Neutrophil (primary cell): ENCODE measurements at regions not wholly inside any gene's neighbourhood (a gene's known extent, or its start where the extent isn't known, plus 50 kb on each side); places are given as distances from the start of the nearest gene placed in this dataset.

Experiments used
- H3K27ac ChIP-seq: fragments of 200-600 bp; sonication (generic); 2 replicates; pipeline ENCODE4 v1.5.1; 2016; ENCODE audit warnings: mild to moderate bottlenecking, moderate library complexity
- H3K27me3 ChIP-seq: fragments of 200-600 bp; sonication (generic); 2 replicates; pipeline ENCODE4 v1.6.0; 2016; ENCODE audit warnings: mild to moderate bottlenecking
- H3K36me3 ChIP-seq: fragments of 200-600 bp; sonication (generic); 2 replicates; pipeline ENCODE4 v1.5.1; 2017
- H3K4me1 ChIP-seq, 2 experiments: fragments of 200-600 bp in 1 of 2; sonication (generic) in 1 of 2; 1 replicate in 1 of 2; 2 replicates in 1 of 2; pipeline versions ENCODE4 v1.5.1 to v1.6.1; 2013 to 2016; ENCODE audit warnings: low read depth in 1 of 2, low read length in 1 of 2, mild to moderate bottlenecking in 1 of 2, moderate library complexity in 1 of 2; ENCODE audit not compliant: control insufficient read depth in 1 of 2, insufficient read depth in 1 of 2
- H3K4me3 ChIP-seq, 2 experiments: fragments of 200-600 bp in 1 of 2; sonication (generic) in 1 of 2; 1 replicate in 1 of 2; 2 replicates in 1 of 2; pipeline ENCODE4 v1.5.1; 2013 to 2016; ENCODE audit warnings: low read depth in 1 of 2, low read length in 1 of 2, mild to moderate bottlenecking in 1 of 2, moderate library complexity in 1 of 2
- H3K9me3 ChIP-seq: fragments of 200-600 bp; sonication (generic); 2 replicates; pipeline ENCODE4 v1.5.1; 2016
- TF ChIP-seq, protein P1 (sequence below): fragments of 200-600 bp; sonication (generic); IDR thresholded peaks from 2 replicates; pipeline ENCODE4 v1.5.1; 2016; ENCODE audit warnings: antibody characterized with exemption

DNA sequence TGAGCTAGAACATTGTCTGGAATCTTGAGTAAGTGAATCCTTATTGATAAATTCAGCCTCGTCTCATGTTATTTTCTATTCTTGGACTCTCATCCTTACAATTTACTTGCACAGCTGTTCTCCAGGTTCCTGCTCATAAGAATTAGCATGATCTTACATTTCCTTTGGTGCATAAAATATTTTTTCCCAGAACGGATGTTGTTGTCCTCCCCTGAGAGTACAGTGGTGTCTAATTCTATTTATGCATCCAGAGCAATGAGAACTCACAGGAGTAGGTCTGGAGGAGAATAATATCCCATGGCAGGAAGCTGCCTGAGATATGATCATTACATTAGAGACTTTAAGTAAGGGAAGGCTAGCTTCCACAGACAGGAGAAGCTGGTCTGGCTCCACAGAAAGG lies 178.4 kb upstream of the MAST4 start:
- H3K36me3 ChIP-seq = no peaks in the 10 kb centered on the region
- no peak overlapping the region for H3K4me3 ChIP-seq
- no peak overlapping the region for H3K27ac ChIP-seq
- TF ChIP-seq, protein P1, sequence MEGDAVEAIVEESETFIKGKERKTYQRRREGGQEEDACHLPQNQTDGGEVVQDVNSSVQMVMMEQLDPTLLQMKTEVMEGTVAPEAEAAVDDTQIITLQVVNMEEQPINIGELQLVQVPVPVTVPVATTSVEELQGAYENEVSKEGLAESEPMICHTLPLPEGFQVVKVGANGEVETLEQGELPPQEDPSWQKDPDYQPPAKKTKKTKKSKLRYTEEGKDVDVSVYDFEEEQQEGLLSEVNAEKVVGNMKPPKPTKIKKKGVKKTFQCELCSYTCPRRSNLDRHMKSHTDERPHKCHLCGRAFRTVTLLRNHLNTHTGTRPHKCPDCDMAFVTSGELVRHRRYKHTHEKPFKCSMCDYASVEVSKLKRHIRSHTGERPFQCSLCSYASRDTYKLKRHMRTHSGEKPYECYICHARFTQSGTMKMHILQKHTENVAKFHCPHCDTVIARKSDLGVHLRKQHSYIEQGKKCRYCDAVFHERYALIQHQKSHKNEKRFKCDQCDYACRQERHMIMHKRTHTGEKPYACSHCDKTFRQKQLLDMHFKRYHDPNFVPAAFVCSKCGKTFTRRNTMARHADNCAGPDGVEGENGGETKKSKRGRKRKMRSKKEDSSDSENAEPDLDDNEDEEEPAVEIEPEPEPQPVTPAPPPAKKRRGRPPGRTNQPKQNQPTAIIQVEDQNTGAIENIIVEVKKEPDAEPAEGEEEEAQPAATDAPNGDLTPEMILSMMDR = no peak
- H3K9me3 ChIP-seq = no peaks in the 10 kb centered on the region
- H3K4me1 ChIP-seq = no peaks in the 10 kb centered on the region
- H3K27me3 ChIP-seq = no peaks in the 10 kb centered on the region

DNA sequence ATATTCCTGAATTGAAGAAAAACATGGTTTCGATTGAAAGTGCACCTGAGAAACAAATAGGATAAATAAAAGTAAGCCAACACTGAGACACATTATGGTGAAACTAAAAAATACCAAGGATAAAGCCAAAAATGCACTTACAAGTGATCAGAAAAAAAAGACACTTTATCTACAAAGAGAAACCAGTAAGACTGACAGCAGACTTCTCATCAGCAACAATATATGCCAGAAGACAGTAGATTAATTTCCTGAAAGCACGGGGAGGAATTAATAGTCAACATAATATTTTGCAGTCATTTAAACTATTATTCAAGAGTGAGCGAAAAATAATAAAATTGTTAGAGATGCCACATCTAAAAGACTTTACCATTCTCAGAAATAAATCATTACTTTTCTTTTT lies 172.7 kb upstream of the MAST4 start:
- no peaks in the 10 kb centered on the region for H3K36me3 ChIP-seq
- H3K27ac ChIP-seq = no peak overlapping the region
- TF ChIP-seq, protein P1 = no peak
- H3K4me1 ChIP-seq = no peaks in the 10 kb centered on the region
- H3K27me3 ChIP-seq = no peaks in the 10 kb centered on the region
- H3K4me3 ChIP-seq = no peak overlapping the region
- no peaks in the 10 kb centered on the region for H3K9me3 ChIP-seq

DNA sequence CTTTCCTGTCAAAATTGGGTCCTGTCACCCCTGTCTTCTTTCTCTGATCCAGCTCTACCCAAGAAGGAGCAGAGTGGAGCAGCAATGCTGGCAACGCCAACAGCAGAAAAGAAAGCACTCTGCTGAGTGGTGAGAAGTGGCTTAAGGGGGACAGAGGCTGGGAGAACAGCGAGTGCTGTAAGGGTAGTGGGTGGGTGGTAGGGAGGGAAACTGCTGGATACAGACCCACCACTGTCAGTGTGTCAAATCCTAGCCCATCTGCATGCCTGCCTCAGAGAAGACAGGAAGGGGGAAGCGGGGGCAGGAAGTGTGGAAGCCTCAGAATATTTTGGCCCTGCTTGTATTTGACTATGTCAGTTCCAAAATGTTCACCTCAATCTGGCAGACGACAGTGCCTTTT lies 170.4 kb upstream of the MAST4 start:
- H3K27ac ChIP-seq = no peak overlapping the region
- no peaks in the 10 kb centered on the region for H3K36me3 ChIP-seq
- TF ChIP-seq, protein P1 = no peak
- no peaks in the 10 kb centered on the region for H3K4me1 ChIP-seq
- no peak overlapping the region for H3K4me3 ChIP-seq
- H3K27me3 ChIP-seq = no peaks in the 10 kb centered on the region
- no peaks in the 10 kb centered on the region for H3K9me3 ChIP-seq

DNA sequence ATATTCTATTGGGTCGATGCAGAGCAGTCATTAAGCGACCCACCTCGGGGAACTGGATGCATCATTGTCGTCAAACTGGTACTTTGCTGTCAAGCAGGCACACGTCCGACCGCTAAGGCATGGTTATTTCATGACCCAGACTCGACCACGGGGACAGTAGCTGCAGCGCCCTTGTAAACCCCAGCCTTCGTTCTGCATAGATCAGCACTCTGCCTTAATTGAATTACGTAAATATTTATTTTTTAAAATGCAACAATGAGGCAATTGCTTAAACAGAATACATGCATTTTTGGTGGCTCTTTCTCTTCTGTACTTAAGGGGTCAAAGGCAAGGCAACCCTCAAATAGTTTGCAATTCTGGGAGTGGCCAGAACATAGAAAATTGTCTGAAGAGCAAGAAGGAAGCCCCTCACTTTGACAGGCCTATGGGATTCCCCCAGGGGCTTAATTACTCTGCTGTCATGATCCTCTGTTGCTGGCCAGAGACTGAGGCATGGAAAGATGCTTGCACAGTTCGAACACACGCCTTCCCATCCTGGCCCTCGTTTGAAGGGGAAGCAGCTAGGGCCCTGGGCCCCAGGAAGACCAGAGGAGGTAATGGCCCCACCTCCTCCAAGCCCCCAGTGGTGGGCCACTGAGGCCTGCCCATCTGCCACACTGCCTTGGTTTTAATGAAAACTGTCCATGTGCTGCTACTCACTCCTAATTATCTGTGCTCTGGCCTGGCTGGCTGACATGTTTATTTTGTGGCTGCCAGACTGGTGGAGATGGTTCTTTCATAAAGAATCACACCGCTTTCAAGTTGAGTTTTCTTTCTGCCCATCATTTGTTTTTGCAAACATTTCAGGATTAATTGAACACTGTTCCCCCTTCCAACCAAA lies 169.7 kb upstream of the MAST4 start:
- no peak overlapping the region for H3K27ac ChIP-seq
- no peaks in the 10 kb centered on the region for H3K36me3 ChIP-seq
- TF ChIP-seq, protein P1 = no peak
- no peak overlapping the region for H3K4me3 ChIP-seq
- H3K27me3 ChIP-seq = no peaks in the 10 kb centered on the region
- H3K9me3 ChIP-seq = no peaks in the 10 kb centered on the region
- H3K4me1 ChIP-seq = no peaks in the 10 kb centered on the region

DNA sequence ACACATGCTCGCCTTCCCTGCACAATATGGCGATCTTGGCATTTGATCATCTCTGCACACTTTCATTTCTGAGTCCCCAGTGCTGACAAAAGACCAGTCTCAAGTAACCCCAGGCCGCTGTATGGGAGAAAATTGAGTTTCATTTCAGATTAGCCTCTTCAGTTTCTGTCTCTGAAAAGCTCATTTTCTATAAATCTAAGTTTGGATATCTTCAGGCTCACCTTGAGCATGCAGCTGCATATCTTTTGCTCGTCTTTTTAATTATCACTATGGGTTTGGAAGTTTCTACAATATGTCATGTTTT lies 169.1 kb upstream of the MAST4 start:
- no peak overlapping the region for H3K4me3 ChIP-seq
- no peaks in the 10 kb centered on the region for H3K36me3 ChIP-seq
- H3K27ac ChIP-seq = no peak overlapping the region
- H3K27me3 ChIP-seq = no peaks in the 10 kb centered on the region
- H3K9me3 ChIP-seq = no peaks in the 10 kb centered on the region
- TF ChIP-seq, protein P1 = no peak
- no peaks in the 10 kb centered on the region for H3K4me1 ChIP-seq
